ENCODE measurements at regions not wholly inside any gene's neighbourhood (a gene's known extent, or its start where the extent isn't known, plus 50 kb on each side); places are given as distances from the start of the nearest gene placed in this dataset.

DNA sequence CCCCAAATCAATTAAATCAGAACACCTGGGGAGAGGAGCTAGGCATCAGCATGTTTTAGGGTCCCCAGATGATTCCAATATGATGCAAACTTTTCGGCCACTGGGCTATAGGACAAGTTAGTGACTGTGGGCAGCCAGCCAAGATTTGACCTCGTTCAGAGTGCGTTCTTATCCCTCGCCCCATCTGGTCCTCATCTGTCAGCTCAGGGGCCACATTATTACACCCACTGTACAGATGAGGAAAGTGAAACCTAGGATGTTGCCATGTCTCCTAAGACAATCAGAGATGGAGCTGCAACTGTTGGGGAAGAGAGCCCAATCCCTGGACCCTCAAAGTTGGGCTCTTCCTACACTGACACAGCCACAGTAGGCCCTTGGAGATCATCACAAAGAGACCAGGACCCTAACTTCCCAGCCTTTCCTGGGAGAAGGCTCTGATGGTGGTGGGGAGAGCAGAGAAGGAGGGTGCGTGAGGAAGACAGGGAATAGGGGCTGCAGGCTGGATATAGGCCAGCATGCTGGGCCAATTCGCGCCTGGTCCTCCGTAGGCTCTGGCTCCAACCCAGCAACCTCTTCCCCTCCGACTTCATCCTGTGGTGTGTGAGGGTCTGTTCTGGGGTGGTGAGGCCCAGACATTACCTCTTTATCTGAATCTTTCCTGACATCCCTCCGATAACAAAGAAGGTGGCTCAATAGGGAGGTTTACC lies 109.4 kb upstream of the ZMIZ1 start:
- peaks cover 0 to 2% of the 10 kb centered on the region in 2 experiments for H3K27me3 ChIP-seq (replicated peaks in 1 of 2; ENCODE audit: control insufficient read depth in 2 of 2, extremely low read depth in 1 of 2, insufficient read depth in 2 of 2, low read length in 1 of 2)
- no peaks in the 10 kb centered on the region for H3K36me3 ChIP-seq (ENCODE audit: control insufficient read depth in 2 of 2, extremely low read depth in 1 of 2, insufficient read depth in 1 of 2, low read length in 1 of 2)
- ChIA-PET POLR2A (no interaction called here), CTCF (no interaction called here)
- H3K27ac ChIP-seq (ENCODE audit: low read length): no peak overlapping the region
- no peak overlapping the region for H3K4me3 ChIP-seq (ENCODE audit: control insufficient read depth in 1 of 2, extremely low read depth in 1 of 2, low read length in 1 of 2)
- Mint-ChIP-seq H3K9me3 (no peaks in the 10 kb centered on the region), H3K4me3 (no peak overlapping the region), H3K4me1 (no peaks in the 10 kb centered on the region), H3K27ac (no peak overlapping the region), H3K27me3 (peaks cover 0 to 2% of the 10 kb centered on the region in 2 donors), H3K36me3 (no peaks in the 10 kb centered on the region)
- H3K9me3 ChIP-seq: no peaks in the 10 kb centered on the region
- ATAC-seq (replicated peaks in 1 of 4) (no peak), DNase-seq (no peak)
- 86% methylated on average over 1 of the region's 10 CpGs for WGBS (ENCODE audit: insufficient coverage)
- H3K4me1 ChIP-seq (ENCODE audit: control insufficient read depth in 1 of 2, extremely low read depth in 1 of 2, insufficient read depth in 2 of 2, low read length in 2 of 2): no peaks in the 10 kb centered on the region

DNA sequence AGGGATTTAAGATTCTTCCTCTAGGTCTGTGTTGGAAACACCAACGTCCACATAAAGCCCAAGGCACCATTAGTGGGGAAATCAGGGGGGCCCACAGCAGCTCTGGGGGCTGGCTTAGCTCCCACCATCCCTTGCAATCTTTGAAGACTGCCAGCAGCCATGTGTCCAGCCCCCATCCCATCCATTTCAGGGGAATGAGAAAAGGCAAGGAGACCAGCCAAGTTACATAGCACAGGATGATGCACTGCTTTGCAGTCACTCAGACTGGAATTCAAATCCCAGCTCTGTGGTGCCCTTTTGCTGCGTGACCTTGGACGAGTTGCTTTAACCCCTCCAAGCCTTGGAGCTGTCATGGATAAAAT lies 108.9 kb upstream of the ZMIZ1 start:
- DNase-seq: no peak
- H3K4me3 ChIP-seq (ENCODE audit: control insufficient read depth in 1 of 2, extremely low read depth in 1 of 2, low read length in 1 of 2): no peak overlapping the region
- 67% methylated on average over 3 of the region's 3 CpGs for WGBS (ENCODE audit: insufficient coverage)
- Mint-ChIP-seq H3K9me3 (no peaks in the 10 kb centered on the region), H3K27me3 (peaks cover 0 to 2% of the 10 kb centered on the region in 2 donors), H3K27ac (no peak overlapping the region), H3K4me1 (no peaks in the 10 kb centered on the region), H3K4me3 (no peak overlapping the region), H3K36me3 (no peaks in the 10 kb centered on the region)
- H3K9me3 ChIP-seq: no peaks in the 10 kb centered on the region
- H3K27me3 ChIP-seq (replicated peaks in 1 of 2; ENCODE audit: control insufficient read depth in 2 of 2, extremely low read depth in 1 of 2, insufficient read depth in 2 of 2, low read length in 1 of 2): no peaks in the 10 kb centered on the region
- no peak overlapping the region for H3K27ac ChIP-seq (ENCODE audit: low read length)
- H3K36me3 ChIP-seq (ENCODE audit: control insufficient read depth in 2 of 2, extremely low read depth in 1 of 2, insufficient read depth in 1 of 2, low read length in 1 of 2): no peaks in the 10 kb centered on the region
- no peak for ATAC-seq (replicated peaks in 1 of 4)
- POLR2A ChIA-PET: no interaction called here
- CTCF ChIA-PET: no interaction called here
- H3K4me1 ChIP-seq (ENCODE audit: control insufficient read depth in 1 of 2, extremely low read depth in 1 of 2, insufficient read depth in 2 of 2, low read length in 2 of 2): no peaks in the 10 kb centered on the region

GRCh38 chr10:78960316-78960800 lies 108.4 kb upstream of the ZMIZ1 start:
- Mint-ChIP-seq H3K27me3 (peaks cover 0 to 2% of the 10 kb centered on the region in 2 donors), H3K36me3 (no peaks in the 10 kb centered on the region), H3K27ac (no peak overlapping the region), H3K4me1 (no peaks in the 10 kb centered on the region), H3K4me3 (no peak overlapping the region), H3K9me3 (no peaks in the 10 kb centered on the region)
- no peaks in the 10 kb centered on the region for H3K36me3 ChIP-seq (ENCODE audit: control insufficient read depth in 2 of 2, extremely low read depth in 1 of 2, insufficient read depth in 1 of 2, low read length in 1 of 2)
- H3K4me3 ChIP-seq (ENCODE audit: control insufficient read depth in 1 of 2, extremely low read depth in 1 of 2, low read length in 1 of 2): no peak overlapping the region
- DNase-seq (no peak), ATAC-seq (replicated peaks in 1 of 4) (no peak)
- H3K4me1 ChIP-seq (ENCODE audit: control insufficient read depth in 1 of 2, extremely low read depth in 1 of 2, insufficient read depth in 2 of 2, low read length in 2 of 2): no peaks in the 10 kb centered on the region
- H3K27me3 ChIP-seq (replicated peaks in 1 of 2; ENCODE audit: control insufficient read depth in 2 of 2, extremely low read depth in 1 of 2, insufficient read depth in 2 of 2, low read length in 1 of 2): no peaks in the 10 kb centered on the region
- ChIA-PET POLR2A (no interaction called here), CTCF (no interaction called here)
- WGBS (ENCODE audit: insufficient coverage): 89% methylated on average over 6 of the region's 7 CpGs
- no peak overlapping the region for H3K27ac ChIP-seq (ENCODE audit: low read length)
- H3K9me3 ChIP-seq: no peaks in the 10 kb centered on the region

DNA sequence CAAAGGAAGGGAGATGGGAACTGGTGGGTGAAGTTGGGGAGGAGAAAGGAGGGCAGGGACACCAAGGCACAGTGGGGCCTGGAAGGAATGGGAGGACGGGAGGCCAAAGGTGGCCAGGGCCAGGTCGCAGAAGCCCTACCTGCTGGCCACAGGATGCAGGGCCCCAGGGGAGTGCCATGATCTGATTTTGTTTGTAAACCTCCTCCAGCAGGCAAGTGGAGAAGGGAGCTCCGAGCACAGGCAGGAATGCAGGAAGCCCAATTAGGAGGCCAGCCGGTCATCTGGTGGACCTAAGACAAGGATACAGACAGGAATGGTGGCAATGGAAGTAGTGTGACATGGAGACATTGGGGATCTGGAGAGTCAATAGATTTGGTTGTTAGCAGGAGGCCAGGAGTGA lies 107.0 kb upstream of the ZMIZ1 start:
- 81% methylated on average over 4 of the region's 4 CpGs for WGBS (ENCODE audit: insufficient coverage)
- POLR2A ChIA-PET: no interaction called here
- CTCF ChIA-PET: no interaction called here

GRCh38 chr10:78963074-78964034 lies 105.4 kb upstream of the ZMIZ1 start:
- Mint-ChIP-seq H3K36me3 (no peaks in the 10 kb centered on the region), H3K27ac (no peak overlapping the region), H3K4me1 (no peaks in the 10 kb centered on the region), H3K27me3 (peaks cover 0 to 2% of the 10 kb centered on the region in 2 donors), H3K9me3 (no peaks in the 10 kb centered on the region), H3K4me3 (no peak overlapping the region)
- no peak for DNase-seq
- Histone ChIP-seq H3K9me3 (no peaks in the 10 kb centered on the region), H3K36me3 (ENCODE audit: control insufficient read depth in 2 of 2, extremely low read depth in 1 of 2, insufficient read depth in 1 of 2, low read length in 1 of 2) (no peaks in the 10 kb centered on the region), H3K27me3 (replicated peaks in 1 of 2; ENCODE audit: control insufficient read depth in 2 of 2, extremely low read depth in 1 of 2, insufficient read depth in 2 of 2, low read length in 1 of 2) (peaks cover 0 to 9% of the 10 kb centered on the region in 2 experiments), H3K27ac (ENCODE audit: low read length) (no peak overlapping the region), H3K4me3 (ENCODE audit: control insufficient read depth in 1 of 2, extremely low read depth in 1 of 2, low read length in 1 of 2) (no peak overlapping the region), H3K4me1 (ENCODE audit: control insufficient read depth in 1 of 2, extremely low read depth in 1 of 2, insufficient read depth in 2 of 2, low read length in 2 of 2) (no peaks in the 10 kb centered on the region)
- 85% methylated on average over 23 of the region's 27 CpGs for WGBS (ENCODE audit: insufficient coverage)
- CTCF ChIA-PET: no interaction called here
- POLR2A ChIA-PET: no interaction called here
- no peak for ATAC-seq (replicated peaks in 1 of 4)

More for the DNA sequence above, 107.0 kb upstream of the ZMIZ1 start:
- peaks cover 0 to 2% of the 10 kb centered on the region in 2 donors for H3K27me3 Mint-ChIP-seq
- H3K27ac Mint-ChIP-seq: no peak overlapping the region
- H3K4me3 Mint-ChIP-seq: no peak overlapping the region
- no peaks in the 10 kb centered on the region for H3K9me3 Mint-ChIP-seq
- H3K4me3 ChIP-seq (ENCODE audit: control insufficient read depth in 1 of 2, extremely low read depth in 1 of 2, low read length in 1 of 2): no peak overlapping the region
- H3K4me1 Mint-ChIP-seq: no peaks in the 10 kb centered on the region
- peaks cover 0 to 3% of the 10 kb centered on the region in 2 experiments for H3K27me3 ChIP-seq (replicated peaks in 1 of 2; ENCODE audit: control insufficient read depth in 2 of 2, extremely low read depth in 1 of 2, insufficient read depth in 2 of 2, low read length in 1 of 2)
- no peaks in the 10 kb centered on the region for H3K9me3 ChIP-seq
- H3K36me3 ChIP-seq (ENCODE audit: control insufficient read depth in 2 of 2, extremely low read depth in 1 of 2, insufficient read depth in 1 of 2, low read length in 1 of 2): no peaks in the 10 kb centered on the region
- no peak for ATAC-seq (replicated peaks in 1 of 4)
- no peaks in the 10 kb centered on the region for H3K4me1 ChIP-seq (ENCODE audit: control insufficient read depth in 1 of 2, extremely low read depth in 1 of 2, insufficient read depth in 2 of 2, low read length in 2 of 2)
- DNase-seq: no peak
- H3K36me3 Mint-ChIP-seq: no peaks in the 10 kb centered on the region
- H3K27ac ChIP-seq (ENCODE audit: low read length): no peak overlapping the region

DNA sequence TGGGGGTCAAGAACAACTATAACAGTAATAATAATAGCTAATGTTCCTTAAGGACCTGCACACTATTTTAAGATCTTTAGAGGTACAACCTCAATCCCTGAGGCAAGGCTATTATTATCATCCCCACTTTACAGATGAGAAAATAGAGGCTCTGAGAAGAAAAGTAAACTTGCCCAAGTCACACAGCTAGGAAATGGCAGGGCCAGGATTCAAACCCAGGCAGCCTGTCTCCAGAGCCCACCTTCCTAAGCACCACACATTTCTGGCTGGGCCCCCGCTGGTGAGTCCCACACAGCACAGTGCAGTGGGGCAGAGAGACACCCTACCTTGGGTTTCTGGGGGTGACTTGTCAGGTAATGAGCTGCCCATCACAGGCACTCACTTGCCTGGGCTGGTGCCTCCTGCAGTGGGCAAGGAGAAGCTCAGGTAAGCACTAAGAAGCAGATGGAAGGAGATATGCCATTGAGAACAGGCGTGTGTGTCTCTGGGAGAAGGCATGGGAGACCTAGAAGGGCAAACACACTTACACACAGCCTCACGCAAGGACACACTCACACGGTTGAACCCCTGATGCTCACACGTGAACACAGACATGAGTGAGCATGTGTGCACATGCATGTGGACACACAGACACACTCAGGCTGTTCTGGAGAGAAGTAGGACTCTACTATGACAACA lies 104.4 kb upstream of the ZMIZ1 start:
- Mint-ChIP-seq H3K4me3 (no peak overlapping the region), H3K27me3 (peaks cover 0 to 2% of the 10 kb centered on the region in 2 donors), H3K4me1 (no peaks in the 10 kb centered on the region), H3K36me3 (no peaks in the 10 kb centered on the region), H3K9me3 (no peaks in the 10 kb centered on the region), H3K27ac (no peak overlapping the region)
- Histone ChIP-seq H3K36me3 (ENCODE audit: control insufficient read depth in 2 of 2, extremely low read depth in 1 of 2, insufficient read depth in 1 of 2, low read length in 1 of 2) (no peaks in the 10 kb centered on the region), H3K4me1 (ENCODE audit: control insufficient read depth in 1 of 2, extremely low read depth in 1 of 2, insufficient read depth in 2 of 2, low read length in 2 of 2) (no peaks in the 10 kb centered on the region), H3K4me3 (ENCODE audit: control insufficient read depth in 1 of 2, extremely low read depth in 1 of 2, low read length in 1 of 2) (no peak overlapping the region), H3K27me3 (replicated peaks in 1 of 2; ENCODE audit: control insufficient read depth in 2 of 2, extremely low read depth in 1 of 2, insufficient read depth in 2 of 2, low read length in 1 of 2) (peaks cover 0 to 9% of the 10 kb centered on the region in 2 experiments), H3K9me3 (no peaks in the 10 kb centered on the region), H3K27ac (ENCODE audit: low read length) (no peak overlapping the region)
- WGBS (ENCODE audit: insufficient coverage): 96% methylated on average over 3 of the region's 5 CpGs
- DNase-seq: no peak
- ATAC-seq (replicated peaks in 1 of 4): no peak
- ChIA-PET CTCF (interaction anchor here in 1 of 2 donors (0.9 kb wide), 1 partner anchor 9 kb away, joined by 3 read pairs; no protein-coding TSS in a partner anchor), POLR2A (no interaction called here)

All from T-cell (primary cell).